ENCODE measurements at regions not wholly inside any gene's neighbourhood (a gene's known extent, or its start where the extent isn't known, plus 50 kb on each side); places are given as distances from the start of the nearest gene placed in this dataset.

- H3K36me3 ChIP-seq (ENCODE audit: control insufficient read depth, insufficient read depth, low read length): no peaks in the 10 kb centered on the region
- H3K27me3 ChIP-seq (ENCODE audit: control insufficient read depth, insufficient read depth, low read length): peaks cover 22% of the 10 kb centered on the region
- ChIA-PET POLR2A (no interaction called here), CTCF (no interaction called here)
- no peak for DNase-seq (ENCODE audit: low read depth)
- TF ChIP-seq CTCF (IDR thresholded peaks at IDR 0.05; ENCODE audit: insufficient read depth, low read depth, low read length): no peak
- H3K4me3 ChIP-seq (ENCODE audit: low read depth, low read length): no peak overlapping the region
Observed at GRCh38 chr10:22476601-22477321, 131.5 kb downstream of the SPAG6 start.

- POLR2A ChIA-PET: no interaction called here
- no peaks in the 10 kb centered on the region for H3K36me3 ChIP-seq (ENCODE audit: control insufficient read depth, insufficient read depth, low read length)
- CTCF ChIA-PET: no interaction called here
- TF ChIP-seq CTCF (IDR thresholded peaks at IDR 0.05; ENCODE audit: insufficient read depth, low read depth, low read length): no peak
- no peak for DNase-seq (ENCODE audit: low read depth)
- H3K4me3 ChIP-seq (ENCODE audit: low read depth, low read length): no peak overlapping the region
- H3K27me3 ChIP-seq (ENCODE audit: control insufficient read depth, insufficient read depth, low read length): peaks cover 23% of the 10 kb centered on the region
Observed at GRCh38 chr10:22477334-22478287, 132.3 kb downstream of the SPAG6 start.

GRCh38 chr10:22478555-22479334 is 133.4 kb downstream of the SPAG6 start:
- no peak for DNase-seq (ENCODE audit: low read depth)
- POLR2A ChIA-PET: no interaction called here
- H3K4me3 ChIP-seq (ENCODE audit: low read depth, low read length): no peak overlapping the region
- no peak for TF ChIP-seq CTCF (IDR thresholded peaks at IDR 0.05; ENCODE audit: insufficient read depth, low read depth, low read length)
- no peaks in the 10 kb centered on the region for H3K36me3 ChIP-seq (ENCODE audit: control insufficient read depth, insufficient read depth, low read length)
- CTCF ChIA-PET: no interaction called here
- H3K27me3 ChIP-seq (ENCODE audit: control insufficient read depth, insufficient read depth, low read length): peaks cover 20% of the 10 kb centered on the region

- Histone ChIP-seq H3K27me3 (ENCODE audit: control insufficient read depth, insufficient read depth, low read length) (peaks cover 19% of the 10 kb centered on the region), H3K4me3 (ENCODE audit: low read depth, low read length) (no peak overlapping the region), H3K36me3 (ENCODE audit: control insufficient read depth, insufficient read depth, low read length) (no peaks in the 10 kb centered on the region)
- no peak for TF ChIP-seq CTCF (IDR thresholded peaks at IDR 0.05; ENCODE audit: insufficient read depth, low read depth, low read length)
- ChIA-PET CTCF (no interaction called here), POLR2A (no interaction called here)
- no peak for DNase-seq (ENCODE audit: low read depth)
Observed at GRCh38 chr10:22479419-22479818, 134.1 kb downstream of the SPAG6 start.

- TF ChIP-seq CTCF (IDR thresholded peaks at IDR 0.05; ENCODE audit: insufficient read depth, low read depth, low read length): no peak
- ChIA-PET CTCF (interaction anchor here (0.6 kb wide), 2 partner anchors 508 to 1139 kb away, joined by 3 to 4 read pairs; no protein-coding TSS in a partner anchor), POLR2A (no interaction called here)
- DNase-seq (ENCODE audit: low read depth): no peak
- no peak overlapping the region for H3K4me3 ChIP-seq (ENCODE audit: low read depth, low read length)
- H3K36me3 ChIP-seq (ENCODE audit: control insufficient read depth, insufficient read depth, low read length): no peaks in the 10 kb centered on the region
- H3K27me3 ChIP-seq (ENCODE audit: control insufficient read depth, insufficient read depth, low read length): peaks cover 9% of the 10 kb centered on the region
Observed at GRCh38 chr10:22481106-22481505, 135.8 kb downstream of the SPAG6 start.

Measured in BJ (cell line).